Heart left ventricle (tissue), 13 donors: ENCODE measurements at regions not wholly inside any gene's neighbourhood (a gene's known extent, or its start where the extent isn't known, plus 50 kb on each side); places are given as distances from the start of the nearest gene placed in this dataset.

Experiments
- CTCF ChIP-seq, 12 donors: fragments of 200-600 bp; sonication (generic) in 4 of 12; IDR thresholded peaks; one replicate each; pipeline versions ENCODE4 v1.5.0 to v1.8.0; 2018 to 2022; ENCODE audit warnings: antibody characterized with exemption in 12 of 12, mild to moderate bottlenecking in 5 of 12
- POLR2A ChIP-seq, 2 donors: fragments of 450-650 bp; IDR thresholded peaks; one replicate each; pipeline ENCODE4 v1.6.1; 2017; ENCODE audit warnings: antibody characterized with exemption in 2 of 2, mild to moderate bottlenecking in 2 of 2, moderate library complexity in 2 of 2
- donor health status: ischemic (EF 13 %, LVEDD 7.1; RV severe dilation, severe dysfunction).
- donor health status: DM: no; HTN: yes; CAD: no.
- donor health status: DM: no; HTN: no; CAD: no.
- donor health status: ischemic (EF 25% LVEDD 6.9; RV normal size, moderate dysfunction).
- donor health status: ischemic (EF 25% LVEDD 5.7; RV mildly dilated, moderate dysfunction).
- donor health status: ischemic (EF 35%, LVEDD 5.7; RV mildly dilated, moderate dysfunction).
- donor health status: nonischemic (EF 11% LVEDD 7.7; RV severe dilation, severe dysfunction).
- donor health status: DM: yes; HTN: yes; CAD: no.
- donor health status: PGD.
- donor health status: ischemic (EF 29% LVEDD 5.4; RV normal size, mild dysfunction).
- donor health status: nonischemic (EF 23%, LVEDD 6.1; RV moderate dilation, normal function).

- TF ChIP-seq CTCF (IDR thresholded peaks at IDR 0.05): no peak
- no peak for TF ChIP-seq POLR2A (IDR thresholded peaks at IDR 0.05)
Observed at GRCh38 chrX:25618248-25618647, 519.9 kb upstream of the MAGEB18 start.
